ENCODE measurements at regions not wholly inside any gene's neighbourhood (a gene's known extent, or its start where the extent isn't known, plus 50 kb on each side); places are given as distances from the start of the nearest gene placed in this dataset.

DNA sequence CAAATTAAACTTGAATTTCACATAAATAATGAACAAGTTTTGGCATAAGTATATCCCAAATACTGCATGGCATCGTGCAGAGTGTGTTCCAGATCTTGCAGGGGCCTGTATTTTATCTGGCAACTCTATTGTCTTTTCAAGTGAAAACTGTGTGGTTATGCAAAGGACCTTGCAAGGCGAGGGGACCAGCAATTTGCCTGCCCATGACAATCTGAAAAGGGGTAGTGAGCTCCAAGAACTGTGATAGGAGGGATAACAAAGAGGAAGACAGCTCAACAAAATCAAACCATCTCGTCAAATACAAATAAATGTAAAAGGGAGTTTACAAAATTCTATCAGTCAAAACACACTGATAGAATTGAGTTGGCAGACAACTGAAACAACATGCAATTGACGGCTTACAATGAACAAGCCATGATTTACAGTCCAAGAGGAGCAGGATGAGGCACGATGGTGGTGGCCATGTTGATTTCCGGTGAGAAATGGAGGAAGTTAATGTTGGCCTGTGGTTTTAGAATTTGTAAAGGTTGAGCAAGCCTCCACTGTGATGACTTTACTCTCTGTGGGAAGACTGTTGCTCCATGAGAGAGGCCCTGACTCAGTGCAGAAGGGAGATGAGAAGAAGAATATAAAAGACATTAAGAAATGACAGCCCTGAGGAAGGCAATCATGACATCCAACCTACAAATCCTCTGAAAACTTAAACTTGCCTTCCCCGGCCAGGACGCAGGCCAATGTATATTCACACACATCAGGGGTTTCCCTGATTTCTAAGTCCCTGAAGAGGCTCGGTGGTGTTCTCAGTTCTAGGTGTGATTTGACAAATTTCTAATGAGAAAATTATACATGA lies 132.2 kb downstream of the ADSS2 start:
- H3K36me3 ChIP-seq (ENCODE audit: control insufficient read depth in 3 of 3, insufficient read depth in 2 of 3, low read depth in 1 of 3, low read length in 3 of 3), result no peaks in the 10 kb centered on the region
- FAIRE-seq (no peak), DNase-seq (peak in 1 of 2 donors; percentile 37)
- H3K9me3 ChIP-seq (ENCODE audit: control insufficient read depth in 2 of 2, insufficient read depth in 1 of 2, low read depth in 1 of 2, low read length in 1 of 2), result no peaks in the 10 kb centered on the region
- no peak overlapping the region for H3K4me3 ChIP-seq (ENCODE audit: low read depth in 1 of 3, low read length in 3 of 3)
- H3K27ac ChIP-seq (ENCODE audit: low read depth in 1 of 3, low read length in 2 of 3), result peak overlapping the region in 1 of 3 donors; percentile 35
- WGBS, 3 donors, result 66 to 83% (median 69%) methylated on average over 9 of the region's 9 CpGs
- peaks cover 0 to 9% (median 0%) of the 10 kb centered on the region in 3 donors for H3K4me1 ChIP-seq (ENCODE audit: control insufficient read depth in 3 of 3, insufficient read depth in 2 of 3, low read depth in 1 of 3, low read length in 2 of 3)
- H3K27me3 ChIP-seq (ENCODE audit: control insufficient read depth in 3 of 3, insufficient read depth in 3 of 3, low read length in 3 of 3), result no peaks in the 10 kb centered on the region

DNA sequence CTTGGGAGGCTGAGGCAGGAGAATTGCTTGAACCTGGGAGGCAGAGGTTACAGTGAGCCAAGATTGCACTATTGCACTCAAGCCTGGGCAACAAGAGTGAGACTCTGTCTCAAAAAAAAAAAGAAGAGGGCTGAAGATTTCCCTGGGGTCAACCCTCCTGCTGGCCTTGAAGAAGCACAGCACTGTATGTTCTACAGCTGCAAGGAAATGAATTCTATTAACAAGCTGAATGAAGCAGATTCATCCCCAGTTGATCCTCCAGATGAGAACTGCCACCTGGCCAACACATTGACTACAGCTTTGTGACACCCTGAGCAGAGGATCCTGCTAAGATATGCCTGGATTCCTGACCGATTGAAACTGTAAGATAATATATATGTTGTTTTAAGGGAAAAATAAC lies 129.5 kb downstream of the ADSS2 start:
- H3K4me1 ChIP-seq (ENCODE audit: control insufficient read depth in 3 of 3, insufficient read depth in 2 of 3, low read depth in 1 of 3, low read length in 2 of 3), result peaks cover 0 to 9% (median 0%) of the 10 kb centered on the region in 3 donors
- no peaks in the 10 kb centered on the region for H3K9me3 ChIP-seq (ENCODE audit: control insufficient read depth in 2 of 2, insufficient read depth in 1 of 2, low read depth in 1 of 2, low read length in 1 of 2)
- peak overlapping the region in 1 of 3 donors; percentile 19 for H3K27ac ChIP-seq (ENCODE audit: low read depth in 1 of 3, low read length in 2 of 3)
- no peak overlapping the region for H3K4me3 ChIP-seq (ENCODE audit: low read depth in 1 of 3, low read length in 3 of 3)
- H3K36me3 ChIP-seq (ENCODE audit: control insufficient read depth in 3 of 3, insufficient read depth in 2 of 3, low read depth in 1 of 3, low read length in 3 of 3), result no peaks in the 10 kb centered on the region
- DNase-seq (no peak), FAIRE-seq (no peak)
- WGBS, 3 donors, result 87 to 93% (median 88%) methylated on average over 1 of the region's 1 CpG
- no peaks in the 10 kb centered on the region for H3K27me3 ChIP-seq (ENCODE audit: control insufficient read depth in 3 of 3, insufficient read depth in 3 of 3, low read length in 3 of 3)

DNA sequence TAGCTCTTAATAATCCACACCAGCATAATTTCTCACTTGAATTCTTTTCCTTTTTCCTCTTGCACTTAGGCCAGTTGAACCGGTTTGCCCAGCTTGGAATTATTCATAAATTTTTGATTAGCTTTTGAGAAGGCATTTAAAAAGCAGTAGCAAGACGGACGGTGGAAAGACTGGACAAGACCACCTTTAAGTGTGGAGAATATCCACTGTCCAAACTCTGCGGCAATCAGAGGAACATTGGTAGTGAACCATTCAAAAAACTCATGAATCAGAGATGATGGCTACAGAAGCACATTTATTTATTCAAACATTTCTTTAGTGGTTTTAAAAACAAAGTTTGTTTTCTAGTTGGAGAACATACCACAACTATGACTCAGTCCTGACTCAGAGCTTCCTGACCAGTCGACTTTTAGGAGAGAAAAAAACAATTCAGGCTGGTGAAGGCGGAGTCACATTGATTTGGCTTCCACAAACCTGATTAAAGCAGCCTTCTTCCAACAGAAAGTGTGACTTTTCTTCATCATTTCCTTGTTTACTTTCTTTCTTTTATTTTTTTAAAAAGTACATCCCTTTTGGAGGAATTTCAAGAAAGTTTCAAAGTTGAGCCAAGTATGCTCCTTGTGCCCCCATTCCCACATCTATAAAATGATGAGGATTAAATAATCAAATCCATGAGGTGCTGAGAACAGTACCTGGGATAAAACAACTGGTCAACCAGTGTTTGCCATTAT lies 128.8 kb downstream of the ADSS2 start:
- H3K27me3 ChIP-seq (ENCODE audit: control insufficient read depth in 3 of 3, insufficient read depth in 3 of 3, low read length in 3 of 3), result no peaks in the 10 kb centered on the region
- no peak for FAIRE-seq

DNA sequence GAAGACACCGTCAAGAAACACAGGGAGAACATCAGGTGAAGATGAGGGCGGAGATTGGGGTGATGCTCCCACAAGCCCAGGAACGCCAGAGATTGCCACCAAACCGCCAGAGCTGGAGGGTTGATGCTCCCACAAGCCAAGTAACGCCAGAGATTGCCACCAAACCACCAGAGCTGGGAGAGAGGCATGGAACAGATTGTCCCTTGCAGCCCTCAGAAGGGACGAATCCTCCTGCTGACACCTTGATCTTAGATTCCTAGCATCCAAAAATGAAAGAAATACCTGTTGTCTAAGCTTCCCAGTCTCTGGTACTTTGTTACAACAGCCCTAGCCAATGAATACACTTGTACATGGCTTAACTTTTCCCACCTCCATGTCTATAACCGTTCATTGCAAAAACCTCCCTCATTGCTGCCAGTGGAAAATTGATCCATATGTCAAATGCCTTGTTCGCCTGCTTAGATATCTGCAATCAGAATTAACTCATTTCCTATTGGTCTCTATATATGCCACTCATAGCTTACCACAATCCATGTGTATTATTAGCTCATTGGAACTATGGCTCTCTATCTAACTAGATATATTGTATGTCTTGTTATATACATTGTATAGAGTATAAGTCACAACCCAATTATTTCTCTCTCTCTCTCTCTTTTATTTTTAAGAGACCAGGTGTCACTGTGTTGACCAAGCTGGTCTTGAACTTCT lies 127.4 kb downstream of the ADSS2 start:
- no peak for FAIRE-seq
- no peak overlapping the region for H3K4me3 ChIP-seq (ENCODE audit: low read depth in 1 of 3, low read length in 3 of 3)
- no peak for DNase-seq
- H3K4me1 ChIP-seq (ENCODE audit: control insufficient read depth in 3 of 3, insufficient read depth in 2 of 3, low read depth in 1 of 3, low read length in 2 of 3), result peaks cover 0 to 9% (median 0%) of the 10 kb centered on the region in 3 donors
- peak overlapping the region in 1 of 3 donors; percentile 66 for H3K27ac ChIP-seq (ENCODE audit: low read depth in 1 of 3, low read length in 2 of 3)
- no peaks in the 10 kb centered on the region for H3K36me3 ChIP-seq (ENCODE audit: control insufficient read depth in 3 of 3, insufficient read depth in 2 of 3, low read depth in 1 of 3, low read length in 3 of 3)
- H3K9me3 ChIP-seq (ENCODE audit: control insufficient read depth in 2 of 2, insufficient read depth in 1 of 2, low read depth in 1 of 2, low read length in 1 of 2), result no peaks in the 10 kb centered on the region
- 79 to 97% (median 91%) methylated on average over 8 of the region's 8 CpGs for WGBS, 3 donors
- H3K27me3 ChIP-seq (ENCODE audit: control insufficient read depth in 3 of 3, insufficient read depth in 3 of 3, low read length in 3 of 3), result no peaks in the 10 kb centered on the region

More for the DNA sequence above, 128.8 kb downstream of the ADSS2 start:
- peak overlapping the region in 2 of 3 donors; percentile 24 to 78 for H3K27ac ChIP-seq (ENCODE audit: low read depth in 1 of 3, low read length in 2 of 3)
- WGBS, 3 donors, result 25 to 31% (median 28%) methylated on average over 6 of the region's 6 CpGs
- peak in 1 of 2 donors; percentile 62 for DNase-seq
- no peak overlapping the region for H3K4me3 ChIP-seq (ENCODE audit: low read depth in 1 of 3, low read length in 3 of 3)
- H3K4me1 ChIP-seq (ENCODE audit: control insufficient read depth in 3 of 3, insufficient read depth in 2 of 3, low read depth in 1 of 3, low read length in 2 of 3), result peaks cover 0 to 9% (median 0%) of the 10 kb centered on the region in 3 donors
- H3K9me3 ChIP-seq (ENCODE audit: control insufficient read depth in 2 of 2, insufficient read depth in 1 of 2, low read depth in 1 of 2, low read length in 1 of 2), result no peaks in the 10 kb centered on the region
- H3K36me3 ChIP-seq (ENCODE audit: control insufficient read depth in 3 of 3, insufficient read depth in 2 of 3, low read depth in 1 of 3, low read length in 3 of 3), result no peaks in the 10 kb centered on the region

DNA sequence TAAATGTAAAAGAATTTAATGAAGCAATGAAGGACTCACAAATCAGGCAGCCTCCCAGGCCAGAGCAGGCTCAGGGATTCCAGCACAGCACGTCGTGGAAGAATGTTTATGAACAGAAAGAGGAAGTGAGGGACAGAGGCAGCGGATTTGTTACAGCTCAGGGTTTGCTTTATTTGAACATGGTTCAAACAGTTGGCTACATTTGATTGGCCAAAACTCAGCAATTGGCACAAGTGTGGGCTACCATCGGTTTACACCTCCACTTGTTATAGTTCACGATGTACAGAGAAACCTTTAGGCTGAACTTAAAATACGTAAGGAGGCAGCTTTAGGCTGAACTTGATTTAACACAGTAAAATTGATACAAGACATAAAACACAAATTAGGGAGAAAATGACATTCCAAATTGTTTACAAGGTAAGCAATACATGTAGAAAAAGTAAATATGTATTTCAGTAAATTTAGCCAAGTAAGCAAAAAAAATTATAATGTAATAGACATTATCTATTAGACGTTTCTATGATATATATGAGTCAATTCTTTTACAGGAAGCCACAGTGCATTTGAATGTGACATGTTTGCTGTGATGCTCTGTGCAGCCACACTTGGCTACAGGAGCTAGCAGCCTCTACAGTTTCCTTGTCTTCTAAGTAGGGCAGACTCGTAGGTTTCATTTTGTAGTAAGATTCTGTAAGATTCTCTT lies 126.5 kb downstream of the ADSS2 start:
- no peak overlapping the region for H3K4me3 ChIP-seq (ENCODE audit: low read depth in 1 of 3, low read length in 3 of 3)
- no peaks in the 10 kb centered on the region for H3K9me3 ChIP-seq (ENCODE audit: control insufficient read depth in 2 of 2, insufficient read depth in 1 of 2, low read depth in 1 of 2, low read length in 1 of 2)
- peak overlapping the region in 1 of 3 donors; percentile 66 for H3K27ac ChIP-seq (ENCODE audit: low read depth in 1 of 3, low read length in 2 of 3)
- H3K27me3 ChIP-seq (ENCODE audit: control insufficient read depth in 3 of 3, insufficient read depth in 3 of 3, low read length in 3 of 3), result no peaks in the 10 kb centered on the region
- peaks cover 0 to 9% (median 0%) of the 10 kb centered on the region in 3 donors for H3K4me1 ChIP-seq (ENCODE audit: control insufficient read depth in 3 of 3, insufficient read depth in 2 of 3, low read depth in 1 of 3, low read length in 2 of 3)
- H3K36me3 ChIP-seq (ENCODE audit: control insufficient read depth in 3 of 3, insufficient read depth in 2 of 3, low read depth in 1 of 3, low read length in 3 of 3), result no peaks in the 10 kb centered on the region
- FAIRE-seq (no peak), DNase-seq (peak in 1 of 2 donors; percentile 32)
- WGBS, 3 donors, result 53 to 68% (median 59%) methylated on average over 8 of the region's 8 CpGs

DNA sequence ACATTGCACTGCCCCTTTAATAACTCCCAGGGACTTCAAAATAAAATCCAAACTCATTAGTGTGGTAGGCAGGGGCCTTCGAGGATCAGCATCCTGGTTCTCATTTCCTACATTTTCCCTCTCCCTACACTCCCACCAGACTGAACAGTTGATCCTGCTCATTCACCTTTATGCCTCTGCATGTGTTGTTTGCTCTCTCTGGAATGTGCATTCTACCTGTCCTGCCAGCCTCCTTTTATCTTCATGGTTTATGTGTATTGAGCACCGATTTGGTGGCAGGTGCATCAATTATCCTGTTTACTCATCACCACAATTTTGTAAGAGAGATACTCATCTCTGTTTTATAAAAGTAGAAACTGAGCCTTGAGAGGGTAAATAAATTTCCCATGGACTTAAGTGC lies 125.0 kb downstream of the ADSS2 start:
- Histone ChIP-seq H3K4me1 (ENCODE audit: control insufficient read depth in 3 of 3, insufficient read depth in 2 of 3, low read depth in 1 of 3, low read length in 2 of 3) (peaks cover 0 to 5% (median 0%) of the 10 kb centered on the region in 3 donors), H3K4me3 (ENCODE audit: low read depth in 1 of 3, low read length in 3 of 3) (no peak overlapping the region), H3K9me3 (ENCODE audit: control insufficient read depth in 2 of 2, insufficient read depth in 1 of 2, low read depth in 1 of 2, low read length in 1 of 2) (no peaks in the 10 kb centered on the region), H3K36me3 (ENCODE audit: control insufficient read depth in 3 of 3, insufficient read depth in 2 of 3, low read depth in 1 of 3, low read length in 3 of 3) (no peaks in the 10 kb centered on the region), H3K27ac (ENCODE audit: low read depth in 1 of 3, low read length in 2 of 3) (no peak overlapping the region), H3K27me3 (ENCODE audit: control insufficient read depth in 3 of 3, insufficient read depth in 3 of 3, low read length in 3 of 3) (no peaks in the 10 kb centered on the region)
- FAIRE-seq, result no peak
- no peak for DNase-seq
- WGBS, 3 donors, result 33 to 63% (median 56%) methylated on average over 2 of the region's 2 CpGs

DNA sequence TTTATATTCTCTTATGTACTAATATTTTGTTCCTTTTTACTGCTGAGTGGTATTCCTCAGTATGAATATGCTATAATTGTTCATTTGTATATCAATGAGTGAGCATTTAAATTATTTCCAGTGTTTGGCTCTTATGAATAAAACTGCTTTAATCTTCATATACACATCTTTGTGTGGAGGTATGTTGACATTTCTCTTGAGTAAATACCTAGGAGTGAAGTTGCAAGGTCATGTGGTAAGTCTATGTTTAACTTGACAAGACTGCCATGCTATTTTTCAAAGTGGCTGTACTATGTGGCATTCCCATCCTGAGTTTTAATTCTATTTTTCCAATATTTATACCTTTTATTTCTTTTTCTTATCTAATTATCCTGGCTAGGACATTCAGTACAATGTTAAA lies 124.2 kb downstream of the ADSS2 start:
- no peaks in the 10 kb centered on the region for H3K36me3 ChIP-seq (ENCODE audit: control insufficient read depth in 3 of 3, insufficient read depth in 2 of 3, low read depth in 1 of 3, low read length in 3 of 3)
- no peaks in the 10 kb centered on the region for H3K27me3 ChIP-seq (ENCODE audit: control insufficient read depth in 3 of 3, insufficient read depth in 3 of 3, low read length in 3 of 3)
- H3K9me3 ChIP-seq (ENCODE audit: control insufficient read depth in 2 of 2, insufficient read depth in 1 of 2, low read depth in 1 of 2, low read length in 1 of 2), result no peaks in the 10 kb centered on the region
- peaks cover 0 to 3% (median 0%) of the 10 kb centered on the region in 3 donors for H3K4me1 ChIP-seq (ENCODE audit: control insufficient read depth in 3 of 3, insufficient read depth in 2 of 3, low read depth in 1 of 3, low read length in 2 of 3)
- FAIRE-seq (no peak), DNase-seq (no peak)
- no peak overlapping the region for H3K27ac ChIP-seq (ENCODE audit: low read depth in 1 of 3, low read length in 2 of 3)
- no peak overlapping the region for H3K4me3 ChIP-seq (ENCODE audit: low read depth in 1 of 3, low read length in 3 of 3)

DNA sequence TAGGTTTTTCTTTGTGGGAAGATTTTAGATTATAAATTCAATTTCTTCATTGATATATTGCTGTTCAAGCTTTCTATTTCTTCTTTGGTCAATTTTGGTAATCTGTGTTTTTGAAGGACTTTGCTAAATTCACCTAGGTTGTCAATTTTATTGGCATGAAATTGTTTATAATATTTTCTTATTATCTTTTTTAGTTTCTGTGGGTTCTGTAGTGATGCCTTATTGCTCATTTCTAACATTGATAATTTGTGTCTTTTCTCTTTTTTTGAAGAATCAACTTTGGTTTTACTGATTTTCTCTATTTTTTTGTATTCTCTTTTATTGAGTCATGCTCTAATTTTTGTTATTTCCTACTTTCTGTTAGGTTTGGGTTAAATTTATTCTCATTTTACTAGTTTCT lies 123.2 kb downstream of the ADSS2 start:
- no peaks in the 10 kb centered on the region for H3K36me3 ChIP-seq (ENCODE audit: control insufficient read depth in 3 of 3, insufficient read depth in 2 of 3, low read depth in 1 of 3, low read length in 3 of 3)
- no peaks in the 10 kb centered on the region for H3K27me3 ChIP-seq (ENCODE audit: control insufficient read depth in 3 of 3, insufficient read depth in 3 of 3, low read length in 3 of 3)
- H3K4me1 ChIP-seq (ENCODE audit: control insufficient read depth in 3 of 3, insufficient read depth in 2 of 3, low read depth in 1 of 3, low read length in 2 of 3), result peaks cover 0 to under 1% (median 0%) of the 10 kb centered on the region in 3 donors
- H3K27ac ChIP-seq (ENCODE audit: low read depth in 1 of 3, low read length in 2 of 3), result no peak overlapping the region
- peak; percentile 36 for FAIRE-seq
- H3K9me3 ChIP-seq (ENCODE audit: control insufficient read depth in 2 of 2, insufficient read depth in 1 of 2, low read depth in 1 of 2, low read length in 1 of 2), result no peaks in the 10 kb centered on the region
- no peak for DNase-seq
- H3K4me3 ChIP-seq (ENCODE audit: low read depth in 1 of 3, low read length in 3 of 3), result no peak overlapping the region
